K562 (cell line): ENCODE measurements at regions not wholly inside any gene's neighbourhood (a gene's known extent, or its start where the extent isn't known, plus 50 kb on each side); places are given as distances from the start of the nearest gene placed in this dataset.
"Not testable (repeated sequence)": the region's sequence is repeated elsewhere in the genome, so short reads cannot be mapped to it uniquely, and the experiment has no call there.

Source experiments
- ATAC-seq: fragments of 200-7000 bp; cut with Tn5 transposase; 3 replicates; pipeline ENCODE4 v1.9.1; 2020; ENCODE audit warnings: moderate library complexity
- BruUV-seq: library from RNA; stranded (reverse); fragments of 400-500 nt; replicated peaks from 2 replicates; lab custom pipeline; 2021; lab: Mats Ljungman, UMichigan
- CTCF ChIA-PET: fragments of 300-600 bp; formaldehyde crosslinking; extraction: SDS; loops from one replicate; lab custom pipeline; 2021; ENCODE audit warnings: low intra/inter-chr PET ratio; lab: Yijun Ruan, JAX
- POLR2A ChIA-PET: fragments of 300-600, 350-650 bp; sonication (Branson Sonifier 250); formaldehyde crosslinking; extraction: SDS; loops from one replicate; lab custom pipeline; 2021; ENCODE audit warnings: antibody characterized with exemption, inconsistent platforms; lab: Yijun Ruan, JAX
- DNase-seq, 4 experiments: peaks; one replicate each; pipeline versions ENCODE4 v3.0.0 to v3.0.0-alpha.2; 2011 to 2018; ENCODE audit warnings: low spot score in 3 of 4, mixed read lengths in 3 of 4; ENCODE audit errors: extremely low read depth in 1 of 4
- FAIRE-seq: peaks from 2 replicates; lab custom pipeline; 2011; peaks lifted over from hg19 to GRCh38; lab: Jason Lieb, UNC
- H2AFZ ChIP-seq: 2 replicates; pipeline ENCODE4 v1.6.0; 2011; ENCODE audit warnings: low read depth, low read length, control low read depth, inconsistent platforms
- H3K27ac ChIP-seq: fragments of 200-600 bp; 3 replicates; pipeline ENCODE4 v1.8.0; 2011; ENCODE audit warnings: low read depth, mild to moderate bottlenecking, control low read depth, inconsistent platforms, low read length, moderate library complexity, mixed read lengths; ENCODE audit errors: extremely low read depth
- H3K27me3 ChIP-seq, 2 experiments: fragments of 300-600 bp in 1 of 2; 2 replicates in 1 of 2; 3 replicates in 1 of 2; pipeline versions ENCODE4 v1.6.0 to v1.8.0; 2011; ENCODE audit warnings: inconsistent platforms in 2 of 2, low read length in 2 of 2, mild to moderate bottlenecking in 1 of 2, mixed read lengths in 1 of 2, moderate library complexity in 1 of 2; ENCODE audit not compliant: control insufficient read depth in 2 of 2, insufficient read depth in 2 of 2
- H3K36me3 ChIP-seq: fragments of 300-600 bp; 3 replicates; pipeline ENCODE4 v1.8.0; 2011; ENCODE audit warnings: mild to moderate bottlenecking, low read length, inconsistent platforms; ENCODE audit not compliant: control insufficient read depth, insufficient read depth
- H3K4me1 ChIP-seq, 2 experiments: fragments of 200-600 bp in 1 of 2; replicated peaks in 1 of 2; 2 replicates in 1 of 2; 3 replicates in 1 of 2; pipeline versions ENCODE4 v1.5.1 to v1.8.0; 2011; ENCODE audit warnings: inconsistent platforms in 2 of 2, low read length in 2 of 2, mild to moderate bottlenecking in 1 of 2, mixed read lengths in 1 of 2, moderate library complexity in 1 of 2; ENCODE audit not compliant: control insufficient read depth in 2 of 2, insufficient read depth in 2 of 2
- H3K4me2 ChIP-seq: 2 replicates; pipeline ENCODE4 v1.6.1; 2011; ENCODE audit warnings: low read length, control low read depth, inconsistent platforms, mixed read lengths; ENCODE audit not compliant: insufficient read depth
- H3K4me3 ChIP-seq: fragments of 200-600 bp; sonication (generic), shearing (Covaris generic); 2 replicates; pipeline ENCODE4 v1.5.1; 2016; ENCODE audit warnings: control low read depth, inconsistent platforms
- H3K79me2 ChIP-seq: fragments of 200-600 bp; 3 replicates; pipeline ENCODE4 v1.8.0; 2011; ENCODE audit warnings: low read length, inconsistent platforms; ENCODE audit not compliant: control insufficient read depth, insufficient read depth
- H3K9ac ChIP-seq, 2 experiments: 2 replicates each; pipeline versions ENCODE4 v1.6.0 to v1.6.1; 2011; ENCODE audit warnings: low read depth in 2 of 2, low read length in 2 of 2, control low read depth in 1 of 2, inconsistent platforms in 1 of 2, mild to moderate bottlenecking in 1 of 2, mixed read lengths in 1 of 2; ENCODE audit not compliant: insufficient read depth in 1 of 2
- H3K9me1 ChIP-seq: one replicate; pipeline ENCODE4 v1.6.0; 2011; ENCODE audit warnings: inconsistent platforms, mild to moderate bottlenecking, low read length, moderate library complexity; ENCODE audit not compliant: control insufficient read depth, insufficient read depth
- H3K9me3 ChIP-seq: replicated peaks from 2 replicates; pipeline ENCODE4 v1.5.1; 2011; ENCODE audit warnings: low read depth, low read length, inconsistent platforms; ENCODE audit not compliant: control insufficient read depth, insufficient read depth
- H4K20me1 ChIP-seq: replicated peaks from 2 replicates; pipeline ENCODE4 v1.6.1; 2011; ENCODE audit warnings: low read length, inconsistent platforms, mixed read lengths; ENCODE audit not compliant: control insufficient read depth, insufficient read depth
- CCAR2 ChIP-seq: fragments of 200-400 bp; formaldehyde crosslinking; IDR thresholded peaks from 2 replicates; pipeline ENCODE4 v1.6.1; 2017; ENCODE audit warnings: mild to moderate bottlenecking, low read depth, low read length
- JUNB ChIP-seq: fragments of 450-650 bp; formaldehyde crosslinking; conservative IDR thresholded peaks from 2 replicates; pipeline ENCODE4 v1.4.0; 2020; ENCODE audit warnings: mild to moderate bottlenecking
- KHSRP ChIP-seq: fragments of 450-650 bp; IDR thresholded peaks from 2 replicates; pipeline ENCODE4 v1.6.1; 2017
- NR1H2 ChIP-seq: sonication (generic); formaldehyde crosslinking; IDR thresholded peaks from 2 replicates; pipeline ENCODE4 v1.4.0; 2020; ENCODE audit warnings: mild to moderate bottlenecking, missing genetic modification reagents
- SIRT6 ChIP-seq: IDR thresholded peaks from one replicate; pipeline ENCODE4 v1.6.1; 2012; ENCODE audit warnings: low read depth, mild to moderate bottlenecking, control low read depth, inconsistent platforms, low read length, moderate library complexity
- TEAD2 ChIP-seq: fragments of 450-650 bp; IDR thresholded peaks from 2 replicates; pipeline ENCODE4 v1.6.1; 2016; ENCODE audit warnings: missing genetic modification characterization, control low read depth, missing compliant biosample characterization
- U2AF1 ChIP-seq: fragments of 200-400 bp; formaldehyde crosslinking; optimal IDR thresholded peaks from 2 replicates; pipeline ENCODE3; 2017; ENCODE audit warnings: mild to moderate bottlenecking, low read depth, low read length, moderate library complexity
- ZFP36 ChIP-seq: fragments of 150-350 bp; IDR thresholded peaks from 2 replicates; pipeline ENCODE4 v1.6.1; 2018; ENCODE audit warnings: low read length, low read depth; ENCODE audit not compliant: partially characterized antibody
- WGBS: fragments of 100-300 bp; shearing (Covaris generic); methylation state at CpG from one replicate; pipeline ENCODE4 v1.1.6; 2016; ENCODE audit warnings: low coverage, mixed read lengths; ENCODE audit not compliant: insufficient coverage; ENCODE audit errors: missing lambda C conversion rate; 5-methylcytosine and 5-hydroxymethylcytosine counted together
- in situ Hi-C: fragments of 300-500 bp; cut with MboI; formaldehyde crosslinking; loops from 4 replicates; pipeline ENCODE4 v1.15.0; 2018; ENCODE audit warnings: inconsistent platforms, mixed read lengths
- intact Hi-C: fragments of 100-400 bp; cut with micrococcal nuclease; formaldehyde crosslinking; loops from 2 replicates; pipeline ENCODE4 v1.14.2; 2022
- TF ChIP-seq, protein P1 (sequence below): fragments of 450-650 bp; conservative IDR thresholded peaks from 2 replicates; pipeline ENCODE4 v1.6.1; 2016; ENCODE audit warnings: missing genetic modification characterization, low read depth, mild to moderate bottlenecking, control low read depth, missing compliant biosample characterization
- TF ChIP-seq, protein P2 (sequence below): fragments of 450-650 bp; formaldehyde crosslinking; IDR thresholded peaks from 2 replicates; pipeline ENCODE4 v1.4.0; 2020; ENCODE audit warnings: mild to moderate bottlenecking, moderate library complexity
- TF ChIP-seq, protein P3 (sequence below), 2 experiments: fragments of 450-650 bp; IDR thresholded peaks; 2 replicates each; pipeline ENCODE4 v1.6.1; 2016

DNA sequence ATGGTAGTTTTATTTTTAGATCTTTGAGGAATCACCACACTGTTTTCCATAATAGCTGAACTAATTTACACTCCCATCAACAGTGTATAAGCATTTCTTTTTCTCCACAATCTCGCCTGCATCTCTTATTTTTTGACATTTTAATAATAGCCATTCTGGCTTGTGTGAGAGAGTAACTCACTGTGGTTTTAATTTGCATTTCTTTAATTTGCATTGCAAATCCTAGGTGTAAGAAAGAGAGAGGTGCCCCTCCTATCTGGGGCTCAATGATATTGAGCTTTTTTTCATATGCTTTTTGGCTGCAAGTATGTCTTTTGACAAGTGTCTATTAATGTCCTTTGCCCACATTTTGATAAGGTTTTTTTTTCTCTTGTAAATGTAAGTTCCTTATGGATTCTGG is 106.3 kb upstream of the SLC27A6 start (continued):
- TF ChIP-seq, protein P1, sequence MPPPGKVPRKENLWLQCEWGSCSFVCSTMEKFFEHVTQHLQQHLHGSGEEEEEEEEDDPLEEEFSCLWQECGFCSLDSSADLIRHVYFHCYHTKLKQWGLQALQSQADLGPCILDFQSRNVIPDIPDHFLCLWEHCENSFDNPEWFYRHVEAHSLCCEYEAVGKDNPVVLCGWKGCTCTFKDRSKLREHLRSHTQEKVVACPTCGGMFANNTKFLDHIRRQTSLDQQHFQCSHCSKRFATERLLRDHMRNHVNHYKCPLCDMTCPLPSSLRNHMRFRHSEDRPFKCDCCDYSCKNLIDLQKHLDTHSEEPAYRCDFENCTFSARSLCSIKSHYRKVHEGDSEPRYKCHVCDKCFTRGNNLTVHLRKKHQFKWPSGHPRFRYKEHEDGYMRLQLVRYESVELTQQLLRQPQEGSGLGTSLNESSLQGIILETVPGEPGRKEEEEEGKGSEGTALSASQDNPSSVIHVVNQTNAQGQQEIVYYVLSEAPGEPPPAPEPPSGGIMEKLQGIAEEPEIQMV (tag) = no peak

DNA sequence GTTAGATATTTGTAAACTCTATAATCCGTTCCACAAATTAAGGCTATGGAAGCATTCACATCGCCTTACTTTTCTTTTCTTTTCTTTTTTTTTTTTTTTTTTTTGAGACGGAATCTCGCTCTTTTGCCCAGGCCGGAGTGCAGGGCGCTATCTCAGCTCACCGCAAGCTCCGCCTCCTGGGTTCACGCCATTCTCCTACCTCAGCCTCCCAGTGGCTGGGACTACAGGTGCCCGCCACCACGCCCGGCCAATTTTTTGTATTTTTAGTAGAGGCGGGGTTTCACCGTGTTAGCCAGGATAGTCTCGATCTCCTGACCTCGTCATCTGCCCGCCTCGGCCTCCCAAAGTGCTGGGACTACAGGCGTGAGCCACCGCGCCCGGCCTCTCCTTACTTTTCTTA is 104.1 kb upstream of the SLC27A6 start:
- H3K9me3 ChIP-seq, intact Hi-C loops, in situ Hi-C loops, H3K9ac ChIP-seq, H3K27ac ChIP-seq, H2AFZ ChIP-seq, H3K36me3 ChIP-seq, H3K27me3 ChIP-seq, H3K79me2 ChIP-seq, H3K4me2 ChIP-seq, H3K9me1 ChIP-seq, FAIRE-seq, DNase-seq, H3K4me3 ChIP-seq, H3K4me1 ChIP-seq, ATAC-seq, BruUV-seq, H4K20me1 ChIP-seq: not testable (repeated sequence)
- WGBS = 1% methylated on average over 16 of the region's 22 CpGs
- CTCF ChIA-PET = interaction anchor here (0.8 kb wide), 1 partner anchor 13 kb away, joined by 3 read pairs; no protein-coding TSS in a partner anchor
- POLR2A ChIA-PET = interaction anchor here (0.7 kb wide), 1 partner anchor 1341 kb away, joined by 4 read pairs; no protein-coding TSS in a partner anchor

DNA sequence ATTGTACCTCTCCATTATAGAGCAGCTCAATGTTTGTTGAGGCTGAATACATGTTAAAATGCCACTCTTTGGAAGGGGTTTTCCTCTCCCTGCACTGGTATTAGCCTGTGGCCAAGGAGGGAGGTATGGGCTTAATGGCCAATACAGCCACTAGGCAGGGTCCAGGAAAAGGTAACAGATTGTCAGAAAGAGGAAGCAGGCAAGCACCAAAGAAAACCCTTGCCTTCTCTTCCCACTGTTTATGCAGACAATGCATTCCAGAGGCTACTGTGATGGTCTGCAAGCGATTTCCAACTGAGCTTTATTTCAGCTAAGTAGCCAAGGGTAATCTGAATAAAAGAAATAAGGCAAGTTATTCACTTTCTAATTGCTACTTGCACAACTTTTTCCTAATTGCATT is 95.3 kb upstream of the SLC27A6 start:
- Histone ChIP-seq H4K20me1 (no peaks in the 10 kb centered on the region), H3K9ac (no peak overlapping the region), H3K9me1 (no peaks in the 10 kb centered on the region), H3K27ac (no peak overlapping the region), H3K4me3 (no peak overlapping the region), H3K4me2 (no peak overlapping the region), H3K9me3 (0 out of 2 replicates have a peak, but pooled peaks cover 1% of the 10 kb centered on the region), H3K79me2 (no peaks in the 10 kb centered on the region), H2AFZ (no peak overlapping the region), H3K27me3 (no peaks in the 10 kb centered on the region), H3K4me1 (no peaks in the 10 kb centered on the region), H3K36me3 (no peaks in the 10 kb centered on the region)
- intact Hi-C loops = no loop called here
- WGBS = 6% methylated on average over 1 of the region's 1 CpG
- POLR2A ChIA-PET = no interaction called here
- no TSS peak for BruUV-seq
- DNase-seq (no peak), ATAC-seq (no peak), FAIRE-seq (no peak)
- in situ Hi-C loops = no loop called here
- CTCF ChIA-PET = no interaction called here
- no peak for TF ChIP-seq U2AF1
- no peak for TF ChIP-seq NR1H2 (CRISPR knock-in tag)
- TF ChIP-seq JUNB (CRISPR knock-in tag) = no peak
- TF ChIP-seq, protein P2, sequence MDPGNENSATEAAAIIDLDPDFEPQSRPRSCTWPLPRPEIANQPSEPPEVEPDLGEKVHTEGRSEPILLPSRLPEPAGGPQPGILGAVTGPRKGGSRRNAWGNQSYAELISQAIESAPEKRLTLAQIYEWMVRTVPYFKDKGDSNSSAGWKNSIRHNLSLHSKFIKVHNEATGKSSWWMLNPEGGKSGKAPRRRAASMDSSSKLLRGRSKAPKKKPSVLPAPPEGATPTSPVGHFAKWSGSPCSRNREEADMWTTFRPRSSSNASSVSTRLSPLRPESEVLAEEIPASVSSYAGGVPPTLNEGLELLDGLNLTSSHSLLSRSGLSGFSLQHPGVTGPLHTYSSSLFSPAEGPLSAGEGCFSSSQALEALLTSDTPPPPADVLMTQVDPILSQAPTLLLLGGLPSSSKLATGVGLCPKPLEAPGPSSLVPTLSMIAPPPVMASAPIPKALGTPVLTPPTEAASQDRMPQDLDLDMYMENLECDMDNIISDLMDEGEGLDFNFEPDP (CRISPR knock-in tag) = no peak
- no peak for TF ChIP-seq CCAR2
- TF ChIP-seq, protein P3, sequence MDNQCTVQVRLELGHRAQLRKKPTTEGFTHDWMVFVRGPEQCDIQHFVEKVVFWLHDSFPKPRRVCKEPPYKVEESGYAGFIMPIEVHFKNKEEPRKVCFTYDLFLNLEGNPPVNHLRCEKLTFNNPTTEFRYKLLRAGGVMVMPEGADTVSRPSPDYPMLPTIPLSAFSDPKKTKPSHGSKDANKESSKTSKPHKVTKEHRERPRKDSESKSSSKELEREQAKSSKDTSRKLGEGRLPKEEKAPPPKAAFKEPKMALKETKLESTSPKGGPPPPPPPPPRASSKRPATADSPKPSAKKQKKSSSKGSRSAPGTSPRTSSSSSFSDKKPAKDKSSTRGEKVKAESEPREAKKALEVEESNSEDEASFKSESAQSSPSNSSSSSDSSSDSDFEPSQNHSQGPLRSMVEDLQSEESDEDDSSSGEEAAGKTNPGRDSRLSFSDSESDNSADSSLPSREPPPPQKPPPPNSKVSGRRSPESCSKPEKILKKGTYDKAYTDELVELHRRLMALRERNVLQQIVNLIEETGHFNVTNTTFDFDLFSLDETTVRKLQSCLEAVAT (IDR thresholded peaks at IDR 0.05) = no peak
- TF ChIP-seq TEAD2 (tag) = no peak
- no peak for TF ChIP-seq KHSRP
- TF ChIP-seq ZFP36 = no peak
- TF ChIP-seq SIRT6 = no peak
